Pons (tissue), 1 donor: ENCODE measurements at regions not wholly inside any gene's neighbourhood (a gene's known extent, or its start where the extent isn't known, plus 50 kb on each side); places are given as distances from the start of the nearest gene placed in this dataset.
A peak's percentile ranks its signal among the peaks of the same experiment; 100 is the strongest.

Experiments
- DNase-seq: peaks from one replicate; pipeline ENCODE4 v3.0.0-alpha.2; 2016; ENCODE audit warnings: low spot score

DNA sequence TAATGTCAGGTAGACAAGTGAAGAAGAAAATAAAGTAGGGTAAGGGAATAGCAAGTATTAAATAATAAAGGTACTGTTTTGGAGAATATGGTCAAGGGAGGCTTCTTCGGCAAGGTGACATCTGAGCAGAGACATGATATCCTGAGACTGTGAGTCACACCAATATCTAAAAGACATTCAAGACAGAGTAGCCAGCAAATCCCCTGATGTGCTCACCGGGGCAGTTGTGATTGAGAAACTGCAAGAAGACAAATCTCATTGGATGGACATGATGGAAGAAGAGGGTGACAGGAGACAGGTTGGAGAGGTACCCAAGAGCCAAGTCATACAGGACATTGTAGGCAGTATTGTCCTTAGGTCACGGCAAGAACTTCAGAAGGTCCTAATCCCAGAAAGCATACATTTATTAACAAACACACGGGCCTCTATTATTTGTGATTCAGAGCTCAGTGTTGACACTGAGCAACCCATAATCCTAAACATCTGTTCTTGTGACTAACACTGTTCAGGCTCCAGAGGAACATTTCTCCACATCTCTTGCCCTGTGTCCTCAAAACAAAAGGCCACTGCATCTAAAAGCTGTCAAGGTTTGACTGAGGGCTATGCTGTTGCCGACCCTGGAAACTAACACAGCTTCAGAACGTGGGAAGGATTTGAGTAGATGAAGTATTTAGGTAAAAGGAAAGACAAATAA lies 258.7 kb upstream of the CLINT1 start:
- no peak for DNase-seq

DNA sequence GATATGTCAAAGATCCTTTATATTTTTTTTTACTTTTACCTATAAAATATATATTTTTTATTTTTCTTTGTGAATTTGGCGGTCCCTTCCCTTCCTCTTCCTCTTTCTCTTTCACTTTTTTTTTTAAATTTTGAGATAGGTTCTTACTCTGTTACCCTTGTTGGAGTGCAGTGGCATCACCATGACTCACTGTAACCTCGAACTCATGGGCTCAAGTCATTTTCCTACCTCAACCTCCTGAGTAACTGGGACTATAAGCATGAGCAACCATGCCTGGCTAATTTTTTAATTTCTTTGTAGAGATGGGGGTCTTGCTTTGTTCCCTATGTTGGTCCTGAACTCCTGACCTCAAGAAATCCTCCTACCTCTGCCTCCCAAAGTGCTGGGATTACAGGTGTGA lies 258.0 kb upstream of the CLINT1 start:
- DNase-seq: no peak

DNA sequence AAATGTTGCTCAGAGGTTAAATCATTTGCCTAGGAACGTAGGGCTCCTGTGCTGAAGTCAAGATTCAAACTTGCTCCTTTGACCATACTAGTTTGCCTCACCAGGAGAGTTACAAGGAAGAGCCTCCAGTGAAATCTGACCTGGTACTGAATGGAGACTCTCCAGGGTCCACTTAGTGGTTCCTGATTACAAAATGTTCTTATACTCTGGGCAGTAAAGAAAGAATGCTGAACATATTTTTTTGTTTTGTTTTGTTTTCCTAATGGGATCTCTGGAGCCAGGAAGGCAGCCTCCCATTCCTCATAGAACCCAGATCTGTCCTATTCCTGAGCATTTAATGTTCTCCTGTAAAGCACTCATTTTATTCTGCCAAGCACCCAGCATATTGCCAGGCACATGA lies 256.5 kb upstream of the CLINT1 start:
- no peak for DNase-seq

DNA sequence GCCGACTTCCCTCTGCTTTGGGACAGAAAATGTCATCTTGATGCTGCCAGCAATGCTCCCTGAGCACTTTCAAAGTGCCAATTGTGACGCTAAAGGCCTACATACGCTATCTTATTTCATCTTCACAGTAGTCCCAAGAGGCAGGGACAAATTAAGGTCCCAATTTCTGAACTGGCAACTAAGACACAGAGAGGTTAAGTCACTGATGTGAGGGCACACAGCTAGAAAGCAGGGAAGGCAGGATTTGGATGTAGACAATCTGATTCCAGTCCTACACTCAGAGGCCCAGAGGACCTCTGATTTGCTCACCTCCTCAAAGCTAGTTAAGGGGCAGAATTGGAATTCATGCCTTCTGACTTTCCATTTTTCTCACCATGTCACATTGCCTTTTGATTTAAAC lies 249.2 kb upstream of the CLINT1 start:
- no peak for DNase-seq

DNA sequence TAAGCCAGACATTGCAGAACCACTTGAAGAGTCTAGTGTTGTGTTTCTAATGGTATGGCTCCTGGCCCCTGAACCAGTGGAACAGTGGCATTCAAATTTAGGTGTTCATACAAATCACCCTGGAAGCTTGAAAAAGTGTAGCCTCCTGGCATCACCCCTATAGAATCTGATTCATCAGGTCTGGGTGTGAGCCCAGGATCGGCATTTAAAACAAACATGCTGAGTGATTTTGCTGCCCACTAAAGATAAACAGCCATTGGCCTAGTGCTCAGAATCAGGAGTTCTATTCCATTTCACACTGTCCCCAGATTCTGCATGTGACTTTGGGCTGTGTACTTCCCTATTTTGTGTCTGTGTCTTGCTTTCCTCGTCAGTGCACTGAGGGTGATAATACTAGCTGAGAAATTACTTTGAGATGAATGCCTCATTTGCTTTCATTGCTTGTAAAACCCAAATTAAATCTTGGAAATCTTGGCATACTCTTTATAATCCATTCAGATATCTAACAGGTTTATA lies 241.5 kb upstream of the CLINT1 start:
- DNase-seq: no peak

DNA sequence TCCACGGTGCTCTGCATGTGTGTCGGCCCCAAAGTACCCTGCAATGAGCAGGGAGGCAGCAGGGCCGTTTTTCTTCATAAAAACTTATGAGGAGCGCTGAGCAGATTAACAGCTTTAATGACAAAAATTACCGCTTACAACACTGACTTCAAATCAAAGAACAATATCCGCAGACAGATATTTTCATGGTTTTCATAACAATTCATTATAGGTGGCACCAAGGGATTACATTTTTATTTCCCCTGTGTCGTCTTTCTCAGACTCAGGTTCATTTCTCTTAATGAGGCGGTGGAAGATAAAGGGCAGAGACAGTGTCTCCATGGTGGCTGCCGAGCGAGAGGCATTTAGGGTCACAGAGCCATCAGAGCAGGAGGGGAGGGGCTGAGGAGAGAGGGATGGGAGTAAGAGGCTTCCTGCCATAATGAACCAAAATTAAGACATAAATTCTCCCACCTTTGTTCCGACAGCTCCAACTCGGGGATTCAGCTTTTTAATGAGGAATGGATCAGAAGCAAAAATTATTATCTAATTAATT lies 240.7 kb upstream of the CLINT1 start:
- DNase-seq: no peak

DNA sequence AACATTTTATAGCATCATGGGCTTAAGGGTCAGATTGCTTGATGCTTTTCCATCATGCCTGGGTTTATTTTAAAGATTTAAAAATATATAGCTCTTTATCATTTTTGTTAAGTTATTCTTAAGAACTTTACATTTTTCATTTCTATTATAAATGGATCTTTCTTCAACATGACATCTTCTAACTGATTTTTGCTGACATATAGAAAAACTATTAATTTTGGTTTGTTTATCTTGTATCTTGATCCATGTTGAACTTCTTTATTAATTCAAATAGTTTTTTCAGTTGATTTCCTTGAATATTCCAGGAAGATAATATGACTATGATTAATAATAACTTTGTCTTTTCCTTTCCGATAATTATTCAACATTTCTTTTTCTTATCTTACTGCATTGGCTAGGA lies 237.9 kb upstream of the CLINT1 start:
- DNase-seq: no peak

DNA sequence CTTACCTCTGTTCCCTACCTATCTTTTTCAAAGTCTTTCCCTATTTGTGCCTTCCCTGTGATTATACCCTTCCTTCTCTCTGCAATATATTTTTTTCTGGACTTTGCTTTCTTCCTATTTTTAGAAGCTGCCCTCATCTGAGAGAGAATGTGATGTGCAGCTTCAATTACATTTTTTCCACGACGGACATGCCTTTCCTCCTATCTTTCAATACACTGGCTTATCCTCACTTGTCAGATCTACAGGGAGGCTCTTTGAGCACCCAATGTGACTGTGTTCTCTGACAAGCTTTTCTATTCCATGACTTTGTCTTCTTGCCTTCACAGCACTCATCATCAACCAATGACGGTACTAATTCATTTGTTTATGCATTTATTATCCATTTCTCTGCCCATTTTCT lies 227.9 kb upstream of the CLINT1 start:
- no peak for DNase-seq

DNA sequence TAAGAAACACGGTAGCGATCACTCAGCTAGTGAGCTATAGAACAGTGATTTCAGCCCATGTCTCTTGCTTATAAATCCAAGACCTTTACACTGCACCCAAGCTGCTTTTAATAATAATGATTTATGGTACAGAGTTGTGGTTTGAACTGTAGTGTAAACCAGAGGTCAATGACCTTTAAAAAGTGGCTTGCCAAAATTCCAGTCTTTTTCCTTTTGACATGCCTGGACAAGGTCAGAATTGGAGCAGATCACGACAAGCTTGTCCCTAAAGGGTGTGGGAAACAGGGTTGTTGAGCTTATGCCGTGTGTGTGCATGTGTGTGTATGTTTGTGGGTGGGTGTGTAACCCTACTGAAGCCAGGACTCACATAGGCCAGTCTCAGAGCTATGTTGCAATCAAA lies 225.3 kb upstream of the CLINT1 start:
- no peak for DNase-seq

DNA sequence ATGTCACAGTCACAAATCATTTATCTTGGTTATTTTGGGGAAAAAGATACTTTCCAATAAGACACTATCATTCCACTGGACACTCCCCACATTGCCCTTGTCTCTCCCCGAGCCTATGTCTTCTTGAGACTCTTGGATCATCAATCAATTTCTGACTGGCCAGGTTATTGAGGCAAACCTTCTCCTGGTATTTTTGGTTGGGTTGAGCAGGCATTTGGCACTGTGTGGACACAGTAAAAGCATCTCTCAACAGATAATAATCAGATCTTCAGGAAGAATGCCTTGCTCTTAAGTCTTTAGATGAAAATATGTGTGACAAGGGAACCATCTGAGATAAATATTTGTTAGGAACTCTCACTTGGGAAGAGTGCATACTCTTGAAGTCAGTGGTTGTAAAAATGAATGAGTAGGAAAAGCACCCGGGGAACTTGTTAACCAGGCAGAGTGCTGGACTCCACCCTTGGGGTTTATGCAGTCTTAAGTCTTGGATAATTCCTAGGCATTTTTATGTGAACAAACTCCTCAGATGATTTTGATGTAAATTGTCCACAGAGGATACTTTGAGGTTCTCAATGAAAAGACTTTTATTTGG lies 223.8 kb upstream of the CLINT1 start:
- no peak for DNase-seq

DNA sequence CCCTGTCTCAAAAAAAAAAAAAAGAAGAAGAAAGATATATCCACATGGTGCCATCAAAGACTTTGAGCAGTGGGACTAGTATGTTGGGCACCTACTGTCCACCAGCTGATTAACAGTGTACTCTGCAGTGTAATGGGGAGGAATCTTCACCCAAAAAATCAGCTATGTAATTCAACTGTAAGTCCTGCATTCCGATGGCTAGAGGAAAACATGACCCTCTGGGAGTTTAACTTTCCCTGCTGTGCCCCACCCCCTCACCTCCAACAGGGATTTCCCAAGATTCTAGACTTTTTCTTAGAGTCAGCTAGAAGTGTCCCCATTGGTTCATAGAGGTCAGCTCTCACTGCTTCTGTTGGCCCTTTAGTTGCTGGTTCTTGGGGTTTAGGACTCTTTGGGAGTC lies 221.2 kb upstream of the CLINT1 start:
- no peak for DNase-seq

DNA sequence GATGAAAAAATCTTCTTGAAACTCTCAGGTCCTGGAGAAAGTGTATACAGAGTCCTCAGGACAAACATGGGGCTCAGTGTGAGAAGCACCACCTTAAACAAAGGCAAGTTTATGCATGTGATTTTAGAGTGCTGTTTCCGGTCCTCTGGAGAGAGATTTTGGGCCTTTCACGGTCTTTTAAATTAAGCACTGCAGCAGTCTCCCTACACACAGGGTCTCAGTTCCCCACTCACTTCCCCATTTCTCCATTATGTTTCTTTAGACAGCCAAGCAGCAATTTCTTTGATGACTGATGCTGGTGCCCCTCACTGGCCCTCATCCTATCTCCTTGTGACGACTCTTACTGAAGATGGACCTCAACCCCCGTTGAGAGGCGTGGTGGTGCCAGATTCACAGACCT lies 220.2 kb upstream of the CLINT1 start:
- DNase-seq: no peak

DNA sequence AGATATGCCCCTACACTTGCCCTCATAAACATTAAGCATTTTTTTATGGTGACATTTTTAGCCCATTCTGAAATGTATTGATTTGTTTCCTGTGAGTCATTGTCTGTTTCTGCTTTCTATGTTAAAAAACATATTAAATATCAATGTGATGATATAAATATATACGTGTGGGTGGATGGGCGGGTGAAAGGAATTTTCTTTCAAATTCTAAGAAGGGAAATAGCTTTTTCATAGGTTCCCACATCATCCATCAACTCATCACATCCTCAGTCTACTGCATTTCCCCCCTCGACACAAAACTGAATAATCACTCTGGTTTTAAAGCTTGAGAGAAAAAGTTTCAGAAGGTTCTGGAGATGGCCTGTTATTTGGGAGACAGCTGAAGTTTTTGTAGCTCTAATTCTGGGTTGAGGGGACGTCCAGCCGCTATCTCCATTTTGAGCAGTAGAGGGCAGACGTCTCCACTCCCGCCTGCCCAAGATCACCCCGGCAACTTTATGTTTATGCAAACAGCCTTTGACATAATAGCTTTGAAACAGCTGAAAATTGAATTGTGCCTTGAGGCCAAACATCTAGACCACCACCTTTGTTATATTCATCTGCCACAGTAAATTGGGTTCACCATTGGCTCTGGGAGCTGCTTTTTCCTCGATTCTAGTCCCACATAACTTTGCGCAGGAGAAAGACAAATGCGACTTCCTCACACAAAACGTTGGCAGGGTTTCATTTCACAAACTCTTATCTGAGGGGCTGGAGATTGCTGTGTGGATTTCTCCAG lies 216.2 kb upstream of the CLINT1 start:
- DNase-seq: peak; percentile 38

DNA sequence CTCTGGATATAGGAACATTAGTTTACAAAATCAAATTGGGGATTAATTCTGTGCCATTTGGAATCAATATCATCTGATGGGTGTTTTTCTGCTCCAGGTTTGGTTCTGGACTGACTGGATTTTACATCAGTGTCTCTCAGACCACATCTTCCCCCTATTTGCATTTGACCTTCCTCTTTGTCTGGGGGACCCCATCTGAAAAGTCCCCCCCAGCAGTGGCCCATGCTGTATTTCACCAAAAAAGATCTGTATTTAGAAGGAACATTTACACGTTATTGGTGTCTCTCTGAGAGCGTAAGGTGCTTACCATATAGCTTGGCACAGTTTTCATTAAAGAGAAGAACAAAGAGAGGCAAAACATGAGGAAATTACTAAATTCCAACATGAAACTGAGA lies 215.6 kb upstream of the CLINT1 start:
- DNase-seq: no peak

DNA sequence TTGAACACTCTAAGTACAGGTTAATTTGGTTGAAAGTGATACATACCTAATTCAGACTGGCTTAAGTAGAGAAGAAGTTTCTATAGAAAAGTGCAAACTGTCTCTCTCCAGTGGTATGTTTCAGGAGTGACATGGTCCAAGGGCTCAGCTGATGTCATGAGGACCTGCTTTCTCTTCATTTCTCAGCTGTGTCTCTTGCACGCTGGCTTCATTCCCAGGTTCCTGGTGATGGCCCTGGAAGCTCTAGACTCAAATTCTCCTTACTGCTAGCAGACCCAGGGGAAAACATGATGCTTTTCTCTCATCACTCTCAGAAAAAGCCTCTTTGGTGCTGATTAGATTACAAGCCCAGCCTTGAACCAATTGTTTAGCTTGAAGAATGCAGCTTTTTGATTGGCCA lies 211.9 kb upstream of the CLINT1 start:
- no peak for DNase-seq

DNA sequence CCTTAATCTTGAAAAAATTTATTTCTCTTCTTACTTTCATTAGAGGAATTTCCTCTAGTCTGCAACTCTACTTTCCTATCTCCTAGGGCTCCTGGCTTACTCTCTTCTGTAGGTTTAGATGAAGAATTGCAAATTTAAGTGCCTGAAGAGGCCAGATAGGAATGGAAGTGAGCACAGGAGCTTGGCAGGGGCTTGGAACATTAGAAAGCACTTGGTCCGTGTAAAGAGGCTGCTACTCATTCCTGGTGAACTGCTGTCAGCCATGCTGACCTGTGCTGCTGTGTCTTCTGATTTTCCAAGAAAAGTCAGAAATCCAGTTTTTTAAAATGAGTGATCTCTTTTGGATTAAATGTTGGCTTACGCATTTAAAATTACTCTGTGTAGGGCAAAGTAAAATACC lies 210.9 kb upstream of the CLINT1 start:
- DNase-seq: no peak

DNA sequence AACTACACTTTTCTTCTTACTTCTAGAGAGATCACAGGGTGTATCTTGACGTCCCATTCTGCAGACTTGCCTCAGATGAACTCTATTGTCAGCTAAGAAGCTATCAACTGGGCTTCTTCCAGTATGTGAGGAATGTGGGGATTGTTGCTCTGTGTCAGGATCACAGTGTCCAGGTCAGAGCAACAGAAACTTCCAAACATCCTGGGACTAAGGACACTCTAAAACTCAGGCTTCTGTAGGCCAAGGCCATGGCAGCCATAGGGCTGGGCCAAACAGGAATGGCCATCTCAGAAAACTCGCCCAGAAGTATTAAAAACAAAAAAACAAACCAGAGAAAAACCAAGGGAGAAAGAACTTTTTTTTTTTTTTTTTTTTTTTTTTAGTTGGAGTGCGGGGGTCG lies 210.0 kb upstream of the CLINT1 start:
- no peak for DNase-seq

DNA sequence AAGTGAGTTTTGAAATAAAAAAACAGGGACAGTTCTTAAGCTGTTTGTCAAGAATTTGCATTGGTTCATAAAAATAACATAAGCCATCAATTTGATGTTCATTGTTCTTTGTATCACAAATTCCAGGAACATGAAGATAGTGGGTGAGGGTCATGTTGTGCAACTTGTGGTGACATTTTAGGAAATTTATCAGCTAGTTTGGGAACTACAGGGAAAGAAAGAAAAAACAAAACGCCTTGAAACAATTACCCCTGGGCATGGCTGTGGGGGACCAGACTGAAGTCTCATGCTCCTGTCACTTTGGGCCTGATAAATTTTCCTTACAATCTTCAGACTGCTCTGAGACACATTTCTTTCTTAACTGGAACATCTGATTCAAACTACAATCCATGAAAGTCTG lies 207.1 kb upstream of the CLINT1 start:
- no peak for DNase-seq

DNA sequence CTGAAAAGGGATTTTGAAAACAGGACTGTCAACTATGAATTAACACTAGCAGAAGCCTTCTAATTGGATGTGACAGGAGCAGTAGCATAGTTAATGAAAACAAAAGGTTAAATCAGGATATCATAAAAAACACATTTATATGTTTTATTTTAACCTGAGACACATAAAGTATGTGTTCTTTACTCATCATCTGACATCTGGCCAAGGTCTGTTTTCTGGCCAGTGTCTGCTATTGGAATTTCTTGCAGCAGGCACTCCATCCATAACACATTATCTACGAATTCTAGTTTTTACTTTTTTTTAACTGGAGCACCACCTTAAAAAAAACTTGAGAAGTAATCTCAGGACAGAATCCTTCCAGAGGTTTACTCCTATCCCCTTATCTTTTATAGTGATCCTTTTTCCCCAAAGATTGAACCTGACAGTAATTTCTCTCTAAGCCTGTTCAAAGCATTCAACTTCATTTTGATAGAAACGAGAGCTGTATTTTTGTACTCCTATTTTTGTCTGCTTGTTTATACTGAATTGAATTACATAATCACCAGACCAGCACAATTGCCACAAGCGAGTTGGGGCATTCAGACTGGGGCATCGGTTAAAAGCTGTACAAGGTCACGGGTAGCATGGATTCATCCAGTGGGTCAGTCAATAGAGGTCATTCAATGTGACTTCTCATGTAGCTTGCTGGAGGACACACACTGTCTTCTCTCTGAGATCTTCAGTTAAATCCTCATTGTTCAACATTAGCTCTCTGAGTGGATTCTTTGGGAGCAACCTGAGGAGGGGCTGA lies 205.6 kb upstream of the CLINT1 start:
- no peak for DNase-seq

DNA sequence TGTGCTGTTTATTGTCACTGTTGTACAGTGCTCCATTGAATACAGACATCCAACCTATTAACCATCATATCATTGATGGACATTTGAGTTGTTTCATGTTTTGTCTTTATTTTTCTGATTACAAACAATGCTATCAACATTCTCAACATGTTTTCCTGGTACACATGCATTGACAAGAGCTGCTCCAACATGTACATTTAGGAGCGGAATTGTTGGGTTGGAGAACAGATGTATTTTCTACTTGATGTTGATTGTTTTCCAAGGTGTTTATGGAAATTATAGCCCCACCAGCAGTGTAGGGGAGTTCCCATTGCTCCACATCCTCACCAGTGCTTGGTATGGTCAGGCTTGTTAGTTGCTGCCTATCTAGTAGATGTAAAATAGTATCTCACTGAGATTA lies 204.1 kb upstream of the CLINT1 start:
- DNase-seq: no peak

DNA sequence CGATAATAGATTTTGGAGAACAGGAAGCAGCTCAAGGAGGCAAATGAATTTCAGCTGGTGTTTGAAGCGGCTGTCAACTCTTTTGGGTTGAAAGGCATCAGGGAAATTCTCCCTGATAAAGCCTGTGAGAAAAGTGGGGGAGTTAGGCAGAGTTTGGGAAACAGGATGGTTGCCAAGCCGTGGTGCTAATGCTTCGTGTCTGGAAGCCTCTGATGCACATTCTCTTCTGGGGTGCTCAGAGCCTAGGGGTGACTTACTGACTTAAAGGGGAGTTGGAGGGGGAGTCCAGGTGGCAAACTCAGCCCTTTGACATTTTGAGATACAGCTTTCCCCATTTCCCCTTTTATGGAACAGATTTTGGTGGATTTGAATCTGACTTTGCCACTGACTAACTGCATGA lies 202.5 kb upstream of the CLINT1 start:
- no peak for DNase-seq

DNA sequence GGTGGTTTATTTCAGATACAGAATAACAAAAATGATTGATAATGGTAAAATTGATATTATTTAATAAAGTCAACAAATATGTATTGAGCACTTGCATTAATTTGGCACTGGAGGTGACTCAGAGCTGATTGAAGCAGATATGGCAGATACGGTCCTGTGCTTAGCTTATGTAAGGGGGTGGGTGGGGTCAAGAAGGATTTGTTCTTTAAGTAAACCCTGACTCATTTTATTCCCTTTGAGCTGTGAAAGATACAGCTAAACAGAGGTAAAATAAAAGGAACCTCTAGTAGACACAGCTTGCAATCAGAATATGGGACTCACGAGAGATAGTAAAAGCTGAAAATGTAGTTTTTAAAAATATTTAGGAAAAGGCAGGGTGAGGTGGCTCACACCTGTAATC lies 201.3 kb upstream of the CLINT1 start:
- no peak for DNase-seq
